ENCODE measurements at regions not wholly inside any gene's neighbourhood (a gene's known extent, or its start where the extent isn't known, plus 50 kb on each side); places are given as distances from the start of the nearest gene placed in this dataset.

GRCh38 chr13:70384156-70384555 lies 275.9 kb upstream of the KLHL1 start:
- DNase-seq (ENCODE audit: low read depth) = no peak
- TF ChIP-seq, protein P1, sequence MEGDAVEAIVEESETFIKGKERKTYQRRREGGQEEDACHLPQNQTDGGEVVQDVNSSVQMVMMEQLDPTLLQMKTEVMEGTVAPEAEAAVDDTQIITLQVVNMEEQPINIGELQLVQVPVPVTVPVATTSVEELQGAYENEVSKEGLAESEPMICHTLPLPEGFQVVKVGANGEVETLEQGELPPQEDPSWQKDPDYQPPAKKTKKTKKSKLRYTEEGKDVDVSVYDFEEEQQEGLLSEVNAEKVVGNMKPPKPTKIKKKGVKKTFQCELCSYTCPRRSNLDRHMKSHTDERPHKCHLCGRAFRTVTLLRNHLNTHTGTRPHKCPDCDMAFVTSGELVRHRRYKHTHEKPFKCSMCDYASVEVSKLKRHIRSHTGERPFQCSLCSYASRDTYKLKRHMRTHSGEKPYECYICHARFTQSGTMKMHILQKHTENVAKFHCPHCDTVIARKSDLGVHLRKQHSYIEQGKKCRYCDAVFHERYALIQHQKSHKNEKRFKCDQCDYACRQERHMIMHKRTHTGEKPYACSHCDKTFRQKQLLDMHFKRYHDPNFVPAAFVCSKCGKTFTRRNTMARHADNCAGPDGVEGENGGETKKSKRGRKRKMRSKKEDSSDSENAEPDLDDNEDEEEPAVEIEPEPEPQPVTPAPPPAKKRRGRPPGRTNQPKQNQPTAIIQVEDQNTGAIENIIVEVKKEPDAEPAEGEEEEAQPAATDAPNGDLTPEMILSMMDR (IDR thresholded peaks at IDR 0.05; ENCODE audit: insufficient read depth, low read length) = no peak
- H3K4me3 ChIP-seq (ENCODE audit: low read depth, low read length) = no peak overlapping the region

DNA sequence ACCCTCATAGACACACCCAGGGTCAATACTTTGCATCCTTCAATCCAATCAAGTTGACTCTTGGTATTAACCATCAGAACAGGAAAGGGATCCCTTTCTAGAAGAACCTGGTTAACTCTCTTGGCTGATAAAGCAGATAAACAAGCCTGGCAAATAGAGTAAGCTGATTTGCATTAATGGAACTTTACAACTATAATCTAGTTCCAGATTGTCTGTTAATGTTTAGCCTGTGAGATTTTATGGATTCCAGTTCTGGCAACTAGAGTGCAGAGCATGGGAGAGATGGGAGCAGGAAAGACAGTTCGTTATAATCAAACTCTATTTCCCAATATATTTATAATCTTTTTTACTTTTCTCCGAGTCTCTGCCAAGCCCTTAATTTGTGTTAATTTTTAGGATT lies 272.6 kb upstream of the KLHL1 start:
- DNase-seq (ENCODE audit: low read depth) = no peak
- TF ChIP-seq, protein P1 (IDR thresholded peaks at IDR 0.05; ENCODE audit: insufficient read depth, low read length) = no peak
- no peak overlapping the region for H3K4me3 ChIP-seq (ENCODE audit: low read depth, low read length)

GRCh38 chr13:70375718-70376117 lies 267.5 kb upstream of the KLHL1 start:
- no peak overlapping the region for H3K4me3 ChIP-seq (ENCODE audit: low read depth, low read length)
- TF ChIP-seq, protein P1 (IDR thresholded peaks at IDR 0.05; ENCODE audit: insufficient read depth, low read length) = no peak
- DNase-seq (ENCODE audit: low read depth) = no peak

- TF ChIP-seq, protein P1 (IDR thresholded peaks at IDR 0.05; ENCODE audit: insufficient read depth, low read length) = no peak
- no peak overlapping the region for H3K4me3 ChIP-seq (ENCODE audit: low read depth, low read length)
- no peak for DNase-seq (ENCODE audit: low read depth)
Observed at GRCh38 chr13:70370924-70371323, 262.7 kb upstream of the KLHL1 start.

DNA sequence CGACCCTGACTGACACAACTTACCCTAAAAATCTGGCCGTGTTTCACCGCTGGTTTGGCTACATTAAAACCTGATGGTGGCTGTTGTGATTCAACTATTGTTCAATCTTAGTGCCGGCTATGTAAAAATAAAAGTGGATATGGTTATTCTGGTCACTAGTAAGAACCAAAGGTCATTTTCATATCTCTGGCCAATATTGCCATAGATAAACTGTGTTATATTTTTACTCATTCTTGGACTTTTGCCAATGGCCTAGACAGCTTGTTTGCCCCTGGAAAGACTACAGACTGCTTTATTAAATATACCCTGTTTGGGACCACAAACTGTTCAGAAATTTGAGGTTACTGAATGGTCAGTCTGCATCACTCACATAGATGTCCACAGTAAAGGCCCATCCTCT lies 258.5 kb upstream of the KLHL1 start:
- no peak for DNase-seq (ENCODE audit: low read depth)
- H3K4me3 ChIP-seq (ENCODE audit: low read depth, low read length) = no peak overlapping the region
- TF ChIP-seq, protein P1 (IDR thresholded peaks at IDR 0.05; ENCODE audit: insufficient read depth, low read length) = no peak

GRCh38 chr13:70363991-70364390 lies 255.7 kb upstream of the KLHL1 start:
- DNase-seq (ENCODE audit: low read depth) = no peak
- TF ChIP-seq, protein P1 (IDR thresholded peaks at IDR 0.05; ENCODE audit: insufficient read depth, low read length) = no peak
- H3K4me3 ChIP-seq (ENCODE audit: low read depth, low read length) = no peak overlapping the region

- TF ChIP-seq, protein P1 (IDR thresholded peaks at IDR 0.05; ENCODE audit: insufficient read depth, low read length) = no peak
- no peak for DNase-seq (ENCODE audit: low read depth)
- no peak overlapping the region for H3K4me3 ChIP-seq (ENCODE audit: low read depth, low read length)
Observed at GRCh38 chr13:70362820-70363570, 254.7 kb upstream of the KLHL1 start.

Data from fibroblast of the aortic adventitia (primary cell).